GM23248 (cell line): ENCODE measurements at regions not wholly inside any gene's neighbourhood (a gene's known extent, or its start where the extent isn't known, plus 50 kb on each side); places are given as distances from the start of the nearest gene placed in this dataset.

Experiments used
- EZH2 ChIP-seq: fragments of 200-600 bp; sonication (generic); IDR thresholded peaks from 2 replicates; pipeline ENCODE4 v1.6.1; 2018; ENCODE audit warnings: antibody characterized with exemption, mild to moderate bottlenecking; ENCODE audit not compliant: insufficient read depth, poor library complexity, severe bottlenecking
- EZH2phosphoT487 ChIP-seq: fragments of 200-600 bp; sonication (generic); IDR thresholded peaks from 2 replicates; pipeline ENCODE4 v1.6.1; 2018; ENCODE audit warnings: antibody characterized with exemption, moderate library complexity, mild to moderate bottlenecking, low read depth; ENCODE audit not compliant: insufficient read depth

DNA sequence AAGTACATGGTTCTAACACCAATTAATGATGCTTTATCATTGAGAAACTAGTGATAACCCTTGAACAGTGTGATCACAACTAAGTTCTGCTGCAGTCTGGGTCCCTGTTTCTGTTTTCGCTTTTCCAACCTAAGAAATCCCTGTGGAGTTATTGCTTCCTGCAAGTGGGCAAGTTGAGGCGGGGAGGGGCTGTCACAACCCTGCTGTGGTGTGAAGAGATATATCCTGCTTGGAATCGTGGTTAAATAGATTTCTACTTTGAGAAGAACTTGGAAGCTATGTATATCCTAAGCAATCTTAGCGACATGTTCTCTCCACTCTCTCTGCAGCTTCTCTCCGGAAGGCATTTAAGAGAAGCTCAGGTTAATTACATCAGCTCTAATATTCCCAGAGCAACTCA, 1223.6 kb downstream of the EPHA7 start:
- TF ChIP-seq EZH2phosphoT487 (no peak), EZH2 (no peak)
